CD4-positive, alpha-beta T cell (primary cell): ENCODE measurements at regions not wholly inside any gene's neighbourhood (a gene's known extent, or its start where the extent isn't known, plus 50 kb on each side); places are given as distances from the start of the nearest gene placed in this dataset.

Source experiments
- ATAC-seq: fragments of 200-7000 bp; cut with Tn5 transposase; one replicate; pipeline ENCODE4 v1.10.0; 2022; ENCODE audit warnings: mild to moderate bottlenecking; ENCODE audit not compliant: poor library complexity
- CTCF ChIA-PET: fragments of 350-600 bp; sonication (Branson Sonifier 250); formaldehyde crosslinking; loops from one replicate; lab custom pipeline; 2021; ENCODE audit warnings: antibody characterized with exemption, inconsistent platforms; lab: Charles Lee
- POLR2A ChIA-PET: fragments of 350-600 bp; sonication (Branson Sonifier 250); formaldehyde crosslinking; loops from one replicate; lab custom pipeline; 2021; ENCODE audit warnings: antibody characterized with exemption, inconsistent platforms; lab: Charles Lee
- DNase-seq, 14 experiments: peaks; one replicate each; pipeline ENCODE4 v3.0.0-alpha.2; 2013 to 2020; ENCODE audit warnings: mixed read lengths in 2 of 14
- H3K27ac ChIP-seq, 2 donors: one replicate each; pipeline versions ENCODE4 v1.5.1 to v1.7.0; 2013; ENCODE audit warnings: low read length in 2 of 2, low read depth in 1 of 2, mild to moderate bottlenecking in 1 of 2
- H3K27me3 ChIP-seq, 2 experiments: 1 replicate in 1 of 2; 2 replicates in 1 of 2; pipeline versions ENCODE4 v1.6.1 to v1.7.0; 2013; ENCODE audit warnings: low read length in 2 of 2, control low read depth in 1 of 2, mild to moderate bottlenecking in 1 of 2, moderate library complexity in 1 of 2; ENCODE audit not compliant: insufficient read depth in 2 of 2, control insufficient read depth in 1 of 2
- H3K36me3 ChIP-seq: one replicate; pipeline ENCODE4 v1.6.1; 2013; ENCODE audit warnings: low read length, control low read depth; ENCODE audit not compliant: insufficient read depth
- H3K4me1 ChIP-seq: one replicate; pipeline ENCODE4 v1.6.1; 2013; ENCODE audit warnings: low read length, control low read depth; ENCODE audit not compliant: insufficient read depth
- H3K4me3 ChIP-seq: one replicate; pipeline ENCODE4 v1.5.1; 2013; ENCODE audit warnings: mild to moderate bottlenecking, low read length, moderate library complexity
- H3K9me3 ChIP-seq, 2 experiments: 1 replicate in 1 of 2; 2 replicates in 1 of 2; pipeline versions ENCODE4 v1.6.1 to v1.7.0; 2013; ENCODE audit warnings: low read length in 2 of 2, mild to moderate bottlenecking in 2 of 2, control low read depth in 1 of 2, moderate library complexity in 1 of 2; ENCODE audit not compliant: control insufficient read depth in 1 of 2, insufficient read depth in 1 of 2
- H3K27ac Mint-ChIP-seq: one replicate; pipeline ENCODE4 v1.8.0; 2020; ENCODE audit warnings: mixed read lengths
- H3K27me3 Mint-ChIP-seq: one replicate; pipeline ENCODE4 v1.8.0; 2021; ENCODE audit warnings: mixed read lengths
- H3K36me3 Mint-ChIP-seq: one replicate; pipeline ENCODE4 v1.8.0; 2021; ENCODE audit warnings: low read depth, mixed read lengths
- H3K4me1 Mint-ChIP-seq: one replicate; pipeline ENCODE4 v1.8.0; 2021; ENCODE audit warnings: low read depth, mixed read lengths
- H3K4me3 Mint-ChIP-seq: one replicate; pipeline ENCODE4 v1.8.0; 2020; ENCODE audit warnings: mild to moderate bottlenecking, mixed read lengths
- H3K9me3 Mint-ChIP-seq: one replicate; pipeline ENCODE4 v1.8.0; 2020; ENCODE audit warnings: mixed read lengths
- intact Hi-C, 2 experiments: fragments of 100-400 bp; cut with DNase I in 1 of 2; cut with micrococcal nuclease in 1 of 2; formaldehyde crosslinking; loops; one replicate each; pipeline versions ENCODE4 v1.15.1 to v1.9.0; 2023 to 2025; cut with DNase I, micrococcal nuclease
- TF ChIP-seq, protein P1 (sequence below): fragments of 200-600 bp; IDR thresholded peaks from one replicate; pipeline ENCODE4 v1.8.0; 2022; ENCODE audit warnings: antibody characterized with exemption, mild to moderate bottlenecking

DNA sequence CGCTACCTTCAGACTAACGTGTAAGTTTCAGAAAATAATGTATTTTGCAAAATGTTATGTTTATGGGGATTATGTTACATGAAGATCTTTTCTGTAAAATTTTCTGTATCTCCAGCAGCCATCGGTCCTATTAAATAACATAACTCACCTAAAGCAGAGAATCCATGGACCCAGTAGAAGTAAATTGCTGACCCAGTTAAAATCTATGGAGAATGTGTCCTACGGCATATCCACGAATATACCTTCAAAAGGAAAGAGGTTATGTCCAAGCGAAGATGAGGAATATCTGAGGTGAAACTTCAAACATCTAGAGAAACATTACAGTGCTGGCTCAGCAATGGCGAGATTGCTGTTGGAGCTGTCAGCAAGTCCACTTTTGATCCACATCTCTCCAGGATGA is 492.2 kb upstream of the ADAMTS16 start:
- Histone ChIP-seq H3K36me3 (no peaks in the 10 kb centered on the region), H3K4me3 (no peak overlapping the region), H3K27ac (no peak overlapping the region), H3K4me1 (no peaks in the 10 kb centered on the region), H3K27me3 (no peaks in the 10 kb centered on the region), H3K9me3 (peaks cover 7 to 22% of the 10 kb centered on the region in 2 experiments)
- ATAC-seq (no peak), DNase-seq (no peak)
- Mint-ChIP-seq H3K4me3 (no peak overlapping the region), H3K9me3 (peaks cover 5% of the 10 kb centered on the region), H3K27me3 (no peaks in the 10 kb centered on the region), H3K36me3 (no peaks in the 10 kb centered on the region), H3K27ac (no peak overlapping the region), H3K4me1 (no peaks in the 10 kb centered on the region)
- intact Hi-C loops = no loop called here
- POLR2A ChIA-PET = no interaction called here
- TF ChIP-seq, protein P1, sequence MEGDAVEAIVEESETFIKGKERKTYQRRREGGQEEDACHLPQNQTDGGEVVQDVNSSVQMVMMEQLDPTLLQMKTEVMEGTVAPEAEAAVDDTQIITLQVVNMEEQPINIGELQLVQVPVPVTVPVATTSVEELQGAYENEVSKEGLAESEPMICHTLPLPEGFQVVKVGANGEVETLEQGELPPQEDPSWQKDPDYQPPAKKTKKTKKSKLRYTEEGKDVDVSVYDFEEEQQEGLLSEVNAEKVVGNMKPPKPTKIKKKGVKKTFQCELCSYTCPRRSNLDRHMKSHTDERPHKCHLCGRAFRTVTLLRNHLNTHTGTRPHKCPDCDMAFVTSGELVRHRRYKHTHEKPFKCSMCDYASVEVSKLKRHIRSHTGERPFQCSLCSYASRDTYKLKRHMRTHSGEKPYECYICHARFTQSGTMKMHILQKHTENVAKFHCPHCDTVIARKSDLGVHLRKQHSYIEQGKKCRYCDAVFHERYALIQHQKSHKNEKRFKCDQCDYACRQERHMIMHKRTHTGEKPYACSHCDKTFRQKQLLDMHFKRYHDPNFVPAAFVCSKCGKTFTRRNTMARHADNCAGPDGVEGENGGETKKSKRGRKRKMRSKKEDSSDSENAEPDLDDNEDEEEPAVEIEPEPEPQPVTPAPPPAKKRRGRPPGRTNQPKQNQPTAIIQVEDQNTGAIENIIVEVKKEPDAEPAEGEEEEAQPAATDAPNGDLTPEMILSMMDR = no peak
- CTCF ChIA-PET = no interaction called here

DNA sequence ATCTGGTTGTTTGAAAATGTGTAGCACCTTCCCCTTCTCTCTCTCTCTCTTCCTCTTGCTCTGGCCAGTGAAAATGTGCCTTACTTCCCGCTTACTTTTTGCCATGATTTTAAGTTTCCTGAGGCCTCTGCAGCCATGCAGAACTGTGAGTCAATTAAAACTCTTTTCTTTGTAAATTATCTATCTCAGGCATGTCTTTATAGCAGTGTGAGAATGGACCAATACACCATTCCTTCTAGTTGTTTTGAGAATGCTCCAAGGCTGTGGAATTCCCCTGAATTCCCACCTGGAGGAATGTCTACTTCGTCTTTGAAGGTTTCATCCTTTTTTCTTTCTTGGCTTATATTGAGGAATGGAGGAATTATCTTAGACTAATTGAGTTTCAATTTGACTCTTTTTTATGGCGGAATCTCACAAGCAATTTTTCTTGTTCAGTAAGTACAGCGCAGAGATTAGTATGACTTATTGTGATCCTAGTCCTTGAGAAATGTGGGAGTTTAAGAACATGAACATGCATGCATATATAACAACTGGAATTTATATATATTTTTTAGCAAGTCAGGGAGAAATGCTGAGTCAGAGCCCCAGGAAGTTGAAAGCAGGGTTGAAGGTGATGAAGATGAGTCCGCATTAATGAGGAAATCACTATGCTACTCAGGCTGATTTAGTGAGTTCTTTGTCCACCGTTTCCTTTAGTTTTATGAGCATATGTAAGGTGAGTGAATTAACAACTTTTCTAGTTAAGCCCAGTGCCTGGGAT is 488.1 kb upstream of the ADAMTS16 start:
- no peak for ATAC-seq
- ChIA-PET POLR2A (no interaction called here), CTCF (no interaction called here)
- TF ChIP-seq, protein P1 = no peak
- H3K4me1 Mint-ChIP-seq = no peaks in the 10 kb centered on the region
- Histone ChIP-seq H3K9me3 (peaks cover 3 to 14% of the 10 kb centered on the region in 2 experiments), H3K27ac (no peak overlapping the region), H3K27me3 (no peaks in the 10 kb centered on the region), H3K4me3 (no peak overlapping the region), H3K36me3 (no peaks in the 10 kb centered on the region), H3K4me1 (no peaks in the 10 kb centered on the region)
- intact Hi-C loops = no loop called here
- no peaks in the 10 kb centered on the region for H3K27me3 Mint-ChIP-seq
- H3K4me3 Mint-ChIP-seq = no peak overlapping the region
- H3K36me3 Mint-ChIP-seq = no peaks in the 10 kb centered on the region
- H3K9me3 Mint-ChIP-seq = peaks cover 7% of the 10 kb centered on the region
- H3K27ac Mint-ChIP-seq = no peak overlapping the region
- DNase-seq = no peak

DNA sequence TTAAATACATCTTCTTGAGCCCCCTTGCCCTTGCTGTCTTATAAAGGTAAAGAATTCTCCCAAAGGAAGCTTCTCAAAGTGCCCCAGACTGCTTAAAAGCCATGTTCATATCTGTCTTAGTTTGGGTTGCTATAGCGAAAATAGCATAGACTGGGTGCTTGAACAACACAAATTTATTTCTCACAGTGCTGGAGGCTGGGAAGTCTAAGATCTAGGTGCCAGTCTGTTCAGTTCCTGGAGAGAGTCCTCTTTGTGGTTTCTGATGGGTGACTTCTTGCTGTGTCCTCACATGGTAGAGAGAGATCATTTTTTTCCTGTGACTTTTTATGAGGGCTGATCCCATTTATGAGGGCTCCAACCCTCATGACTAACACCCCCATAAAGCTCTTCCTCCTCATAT is 486.7 kb upstream of the ADAMTS16 start:
- H3K4me3 ChIP-seq = no peak overlapping the region
- DNase-seq (no peak), ATAC-seq (no peak)
- TF ChIP-seq, protein P1 = no peak
- Mint-ChIP-seq H3K27me3 (no peaks in the 10 kb centered on the region), H3K4me3 (no peak overlapping the region), H3K9me3 (peaks cover 7% of the 10 kb centered on the region), H3K4me1 (no peaks in the 10 kb centered on the region), H3K36me3 (no peaks in the 10 kb centered on the region), H3K27ac (no peak overlapping the region)
- POLR2A ChIA-PET = interaction anchor here (0.7 kb wide), 1 partner anchor 13 kb away, joined by 3 read pairs; no protein-coding TSS in a partner anchor
- intact Hi-C loops = no loop called here
- CTCF ChIA-PET = no interaction called here
- H3K27me3 ChIP-seq = no peaks in the 10 kb centered on the region
- H3K36me3 ChIP-seq = no peaks in the 10 kb centered on the region
- no peaks in the 10 kb centered on the region for H3K4me1 ChIP-seq
- H3K9me3 ChIP-seq = peaks cover 3 to 11% of the 10 kb centered on the region in 2 experiments
- H3K27ac ChIP-seq = no peak overlapping the region
